Stimulated activated CD8-positive, alpha-beta memory T cell treated with anti-CD3 and anti-CD28 coated beads, Interleukin-7, amount 100 ng/mL, for 48 hours (primary cell): ENCODE measurements at regions not wholly inside any gene's neighbourhood (a gene's known extent, or its start where the extent isn't known, plus 50 kb on each side); places are given as distances from the start of the nearest gene placed in this dataset.

ENCODE experiments used
- DNase-seq, 2 donors: peaks; one replicate each; pipeline ENCODE4 v3.0.0-alpha.2; 2020; ENCODE audit warnings: low read depth in 1 of 2; ENCODE audit errors: extremely low read depth in 1 of 2

DNA sequence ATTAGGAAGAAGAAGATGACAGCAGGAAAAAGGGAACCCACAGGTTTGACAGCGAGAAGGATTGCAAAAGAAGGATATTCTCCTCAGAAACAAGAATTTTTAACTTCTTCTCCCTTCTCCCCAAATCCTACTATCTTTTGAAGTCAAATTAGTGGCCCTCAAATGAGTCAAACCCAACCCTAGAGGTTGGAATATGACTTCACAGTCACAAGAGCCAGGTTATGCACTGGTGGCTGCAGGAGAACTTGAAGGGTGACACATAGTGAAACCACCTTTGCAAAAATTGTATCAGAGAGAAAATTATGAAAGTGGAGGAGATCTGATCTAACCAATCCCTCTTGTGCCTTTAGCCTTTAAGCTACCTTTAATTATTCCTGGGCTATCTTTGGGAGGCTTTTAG is 386.2 kb upstream of the CCDC196 start:
- DNase-seq: no peak

DNA sequence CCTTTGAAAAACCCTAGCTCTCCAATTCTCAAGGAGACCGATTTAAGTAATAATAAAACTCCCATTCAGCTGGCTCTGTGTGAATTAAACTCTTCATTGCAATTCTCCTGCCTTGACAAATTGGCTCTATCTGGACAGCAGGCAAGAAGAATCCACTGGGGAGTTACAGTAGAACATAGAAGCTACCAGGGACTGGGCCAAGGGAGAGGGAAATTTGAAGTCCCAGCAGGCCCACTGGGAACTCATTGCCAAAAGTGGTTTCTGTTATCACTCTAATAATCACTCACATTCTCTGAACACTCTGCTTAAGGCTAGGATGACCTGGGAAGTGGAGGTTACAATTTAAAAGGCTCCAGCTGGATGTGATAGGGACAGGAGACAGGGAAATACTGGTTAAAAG is 384.5 kb upstream of the CCDC196 start:
- DNase-seq: no peak

DNA sequence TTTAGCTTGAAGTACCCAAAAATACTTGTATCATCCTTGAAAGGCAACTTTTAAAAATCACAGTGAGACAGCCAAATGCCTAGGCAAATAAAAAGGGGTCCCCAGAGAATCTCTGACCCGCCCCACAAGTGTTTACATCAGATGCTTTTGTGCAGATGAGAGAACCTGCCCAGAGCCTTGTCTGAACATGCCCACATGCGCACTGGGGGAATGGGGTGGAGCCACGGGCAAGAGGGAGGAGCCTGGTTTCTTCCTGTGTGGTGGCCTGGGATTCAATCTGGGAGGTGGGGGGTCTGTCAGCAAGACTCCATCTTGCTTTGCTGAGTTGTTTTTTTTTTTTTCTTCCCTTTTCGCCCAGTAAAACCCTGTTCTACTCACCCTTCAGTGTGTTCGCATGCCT is 381.7 kb upstream of the CCDC196 start:
- no peak for DNase-seq

DNA sequence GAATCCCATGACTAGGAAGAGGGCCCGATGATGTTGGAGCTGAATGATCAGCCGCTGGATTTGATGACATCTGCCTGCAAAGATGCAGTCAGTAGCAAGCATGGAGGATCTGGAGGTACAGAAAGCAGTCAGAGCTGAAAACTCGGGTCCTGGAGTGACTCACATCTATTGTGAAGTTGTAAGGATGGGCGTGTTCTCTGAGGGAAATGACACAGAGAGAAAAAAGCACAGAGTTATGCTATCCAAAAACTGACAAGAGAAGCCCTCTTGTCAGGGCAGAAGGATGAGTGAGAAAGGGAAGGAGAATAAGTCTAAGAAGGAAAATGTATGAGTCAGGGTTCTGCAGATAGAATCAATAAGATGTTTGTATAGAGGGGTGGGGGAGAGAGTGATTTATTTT is 380.4 kb upstream of the CCDC196 start:
- peak in 1 of 2 donors; percentile 3 for DNase-seq

DNA sequence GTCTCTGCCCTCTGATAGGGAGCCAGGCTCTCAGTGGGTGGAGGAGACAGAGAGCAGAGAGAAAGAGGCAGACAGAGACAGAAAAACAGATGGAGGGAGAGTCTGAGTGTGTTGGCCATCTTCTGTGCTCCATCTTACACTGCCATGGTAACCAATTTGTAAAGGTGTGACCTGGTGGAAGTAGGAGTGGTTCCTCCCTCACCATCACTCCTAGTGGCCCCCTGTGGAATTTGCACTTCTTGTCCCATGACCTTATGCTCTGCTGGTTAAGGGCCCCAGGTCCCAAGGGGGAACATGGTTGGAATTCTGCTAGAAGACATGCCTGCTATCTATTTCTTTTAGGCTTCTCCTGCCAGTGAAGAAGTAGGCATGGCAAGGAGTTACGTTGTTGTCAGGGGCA is 376.7 kb upstream of the CCDC196 start:
- no peak for DNase-seq

DNA sequence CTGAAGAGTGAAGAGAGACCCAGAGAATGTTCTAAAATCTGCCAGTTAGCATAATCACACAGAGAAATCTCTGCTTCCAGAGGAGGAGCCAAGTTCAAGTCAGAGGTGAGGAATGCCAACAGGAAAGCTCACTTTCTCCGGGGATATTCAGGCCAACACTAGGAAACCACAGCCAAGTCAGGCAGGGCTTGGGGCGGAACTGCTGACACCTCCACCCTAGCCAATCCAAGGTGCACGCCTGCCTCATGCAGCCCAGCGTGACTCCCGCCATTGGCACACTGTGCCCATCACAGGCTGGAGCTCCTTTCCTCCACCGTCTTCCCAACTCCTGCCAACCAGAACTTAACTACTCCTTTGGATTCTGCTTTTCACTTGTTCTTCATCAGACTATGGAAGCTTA is 374.3 kb upstream of the CCDC196 start:
- DNase-seq: no peak

DNA sequence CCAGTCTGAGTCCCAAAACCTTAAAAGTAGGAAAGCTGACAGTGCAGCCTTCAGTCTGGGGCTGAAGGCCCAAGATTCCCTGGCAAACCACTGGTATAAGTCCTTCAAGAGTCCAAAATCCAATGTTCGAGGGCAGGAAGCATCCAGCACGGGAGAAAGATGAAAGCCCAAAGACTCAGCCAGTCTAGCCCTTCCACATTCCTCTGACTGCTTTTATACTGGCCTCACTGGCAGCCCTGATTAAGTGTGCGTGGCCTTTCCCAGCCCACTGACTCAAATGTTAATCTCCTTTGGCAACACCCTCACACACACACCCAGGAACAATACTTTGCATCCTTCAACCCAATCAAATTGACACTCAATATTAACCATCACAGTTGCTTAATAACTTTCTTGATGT is 372.1 kb upstream of the CCDC196 start:
- DNase-seq: no peak

DNA sequence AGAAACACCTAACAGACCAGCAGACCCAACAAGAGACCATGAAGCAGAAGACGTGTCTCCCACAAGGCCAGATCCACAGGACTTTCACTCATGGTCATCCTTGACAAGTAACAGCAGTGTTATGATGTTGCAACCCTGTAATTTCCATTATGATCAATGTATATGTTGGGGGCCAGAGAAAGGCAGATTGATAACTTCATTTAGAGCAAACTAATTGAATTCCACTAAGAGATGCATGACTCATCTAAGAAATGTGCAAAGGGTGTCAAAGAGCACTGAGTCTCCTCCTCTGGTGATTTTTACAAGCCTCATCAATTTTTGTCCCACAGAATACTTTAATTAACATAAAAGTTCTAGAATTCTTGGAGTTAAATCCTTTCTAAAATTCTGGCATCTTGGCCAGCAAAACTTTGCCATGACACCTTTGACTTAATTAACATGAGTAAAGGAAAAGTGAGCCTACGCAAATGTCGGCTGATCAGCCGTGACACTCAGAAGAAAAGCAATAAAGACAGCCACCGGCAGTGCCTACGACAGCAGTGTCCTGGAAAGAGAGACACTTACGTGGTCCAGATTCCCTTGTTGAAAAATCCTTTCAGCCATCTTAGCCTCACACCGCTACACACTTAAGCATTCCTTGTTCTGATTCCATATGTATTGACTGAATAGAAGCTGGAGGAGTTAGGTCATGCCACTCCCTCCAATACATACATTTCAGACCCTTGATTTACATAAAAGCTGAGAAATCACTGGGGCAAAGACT is 370.2 kb upstream of the CCDC196 start:
- DNase-seq: no peak

DNA sequence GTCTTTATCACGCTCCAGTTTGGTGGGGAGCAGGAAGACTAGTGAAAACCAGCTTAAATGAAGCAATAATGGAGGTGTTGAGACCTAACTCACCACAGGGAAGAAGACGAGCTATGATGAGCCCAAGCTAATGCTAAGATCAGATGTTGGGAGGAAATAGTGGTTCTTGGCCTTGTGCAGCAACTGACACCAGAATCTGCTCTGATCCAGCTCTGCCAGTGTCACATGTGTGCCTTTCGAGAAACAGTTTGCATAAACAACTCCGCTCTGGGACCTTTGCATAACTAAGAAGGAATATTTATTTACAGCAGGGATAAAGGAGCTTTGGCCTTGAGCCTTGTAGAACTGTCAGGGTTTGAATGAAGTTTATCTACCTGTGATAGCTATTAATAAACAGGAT is 369.4 kb upstream of the CCDC196 start:
- no peak for DNase-seq

DNA sequence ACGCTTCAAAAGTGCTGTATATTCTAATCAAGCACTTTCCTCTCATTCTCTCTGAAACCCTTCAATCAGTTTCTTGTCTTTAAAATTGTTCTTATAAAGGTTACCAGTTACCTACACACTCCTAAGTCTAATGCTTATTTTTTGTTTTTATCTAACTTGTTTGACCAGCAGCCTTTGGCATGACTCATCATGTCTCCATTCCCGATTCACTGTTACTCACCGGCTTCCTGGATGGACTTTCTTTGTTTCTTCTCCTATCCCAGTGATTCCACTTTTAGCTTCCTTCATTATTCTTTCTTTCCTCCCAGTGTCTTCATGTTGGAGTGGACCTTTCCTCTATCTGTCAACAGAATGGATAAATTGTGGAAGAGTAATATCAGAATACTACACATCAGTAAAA is 368.6 kb upstream of the CCDC196 start:
- DNase-seq: no peak

DNA sequence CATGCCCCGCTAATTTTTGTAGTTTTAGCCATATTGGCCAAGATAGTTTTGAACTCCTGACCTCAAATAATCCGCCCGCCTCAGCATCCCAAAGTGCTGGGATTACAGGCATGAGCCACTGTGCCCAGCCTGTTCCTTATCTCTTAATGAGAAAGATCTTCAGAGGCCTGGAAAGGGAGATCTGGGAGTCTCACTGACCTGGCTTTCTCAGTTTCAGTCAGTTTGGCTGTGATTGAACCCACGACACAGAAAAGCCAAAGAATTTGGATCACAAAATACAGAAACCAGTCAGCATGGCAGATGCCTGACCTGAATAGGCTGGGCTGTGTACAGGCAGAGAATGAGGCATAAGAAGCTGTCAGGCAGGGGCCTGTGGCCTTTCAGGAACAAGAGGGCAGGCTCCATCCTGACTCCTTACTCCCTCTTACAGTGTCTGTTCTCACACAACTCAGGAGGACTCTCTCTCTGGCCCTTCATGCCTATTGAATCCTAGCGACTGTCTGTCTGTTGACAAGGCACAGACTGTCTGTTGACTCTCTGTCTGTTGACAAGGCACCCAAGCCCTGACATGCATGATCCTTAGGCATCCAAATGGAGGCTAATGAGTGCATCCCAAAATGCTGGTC is 366.5 kb upstream of the CCDC196 start:
- no peak for DNase-seq

DNA sequence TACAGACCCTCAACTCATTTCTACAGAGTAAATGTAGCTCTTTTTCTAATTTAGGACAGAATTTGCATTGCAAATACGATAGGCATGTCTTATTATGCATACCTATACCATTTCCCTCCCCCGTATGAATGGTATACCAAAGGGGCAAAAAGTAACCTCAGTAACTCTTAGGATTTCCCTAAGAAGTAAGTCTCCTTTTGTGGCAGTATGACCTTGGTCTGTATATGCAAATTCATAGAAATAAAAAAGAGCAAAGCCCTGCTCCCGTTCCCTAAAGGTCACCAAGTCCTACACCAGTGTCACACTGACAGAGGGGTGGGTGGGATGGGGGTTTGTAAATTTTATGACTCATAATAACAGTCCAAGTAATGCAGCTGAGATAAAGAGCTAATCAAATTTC is 365.8 kb upstream of the CCDC196 start:
- no peak for DNase-seq

DNA sequence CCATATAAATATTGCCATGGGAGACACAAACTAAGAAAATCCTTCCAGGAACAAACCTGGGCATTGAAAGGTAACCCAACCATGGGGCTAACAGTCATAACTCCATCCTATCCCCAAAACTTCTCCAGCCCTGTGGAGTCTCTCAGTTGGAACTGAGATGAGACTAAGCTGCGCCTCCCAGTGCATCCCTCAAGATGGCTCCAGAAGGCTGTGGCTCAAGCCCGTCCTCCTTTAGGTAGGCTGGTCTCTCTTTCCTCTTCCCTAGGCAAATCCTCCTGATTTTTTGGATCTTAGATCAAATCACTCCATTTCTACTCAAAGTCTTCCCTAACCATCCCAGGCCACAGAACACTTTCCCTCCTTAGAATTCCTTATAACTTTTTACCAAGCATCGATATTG is 364.3 kb upstream of the CCDC196 start:
- DNase-seq: no peak

DNA sequence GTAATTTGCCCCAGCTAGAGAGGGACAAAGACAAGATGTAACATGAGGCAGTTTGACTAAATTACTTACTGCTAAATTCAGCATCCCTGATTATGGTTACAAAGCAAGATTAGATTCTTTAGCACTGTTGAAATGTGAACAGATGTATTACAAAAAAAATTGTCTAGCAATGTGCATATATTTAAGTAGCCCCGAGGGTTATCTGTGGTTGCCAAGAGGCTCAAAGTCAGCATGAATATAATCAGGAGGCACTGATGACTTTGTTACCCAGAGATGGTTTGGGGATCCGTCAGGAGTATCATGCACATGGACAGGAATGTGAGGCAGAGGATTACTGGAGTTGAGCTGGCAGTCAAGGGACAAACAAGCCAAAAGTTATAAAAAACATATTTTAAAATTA is 356.9 kb upstream of the CCDC196 start:
- no peak for DNase-seq

DNA sequence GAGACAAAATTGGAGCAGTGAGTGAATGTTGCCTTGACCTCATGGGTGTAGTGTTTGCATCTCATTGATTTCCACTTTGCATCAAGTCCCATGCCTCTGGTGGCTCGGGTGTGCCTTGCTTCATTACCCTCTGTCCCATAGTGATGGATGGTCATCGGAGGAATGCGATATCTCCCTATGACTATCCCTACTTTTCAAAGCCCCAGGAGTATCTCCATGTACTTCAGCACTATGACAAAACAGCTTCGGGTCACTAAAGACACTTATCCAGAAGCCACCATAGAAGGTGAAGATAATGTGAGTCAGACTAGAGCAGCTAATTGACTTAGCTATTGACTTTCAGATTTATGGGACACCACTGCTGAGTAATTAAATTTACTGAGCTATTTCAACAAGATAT is 355.1 kb upstream of the CCDC196 start:
- DNase-seq: no peak

DNA sequence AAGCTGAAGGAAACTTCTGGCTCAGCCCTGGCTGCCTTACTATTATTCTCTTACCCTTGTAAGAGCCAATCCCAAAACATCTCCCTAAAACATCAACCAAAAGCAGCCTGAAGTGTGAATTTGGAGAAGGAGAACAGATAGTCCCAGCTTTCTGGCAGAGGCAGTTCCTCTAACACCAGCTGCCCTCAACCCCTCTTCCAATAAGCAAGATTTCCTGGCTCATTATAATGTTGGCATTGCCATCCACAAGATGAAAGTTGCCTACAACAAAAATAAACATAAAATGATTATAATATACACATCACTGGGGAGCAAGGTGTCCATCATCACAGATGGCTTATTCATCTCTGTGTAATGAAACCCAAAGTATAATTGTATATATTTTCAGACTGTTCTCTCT is 352.5 kb upstream of the CCDC196 start:
- no peak for DNase-seq

DNA sequence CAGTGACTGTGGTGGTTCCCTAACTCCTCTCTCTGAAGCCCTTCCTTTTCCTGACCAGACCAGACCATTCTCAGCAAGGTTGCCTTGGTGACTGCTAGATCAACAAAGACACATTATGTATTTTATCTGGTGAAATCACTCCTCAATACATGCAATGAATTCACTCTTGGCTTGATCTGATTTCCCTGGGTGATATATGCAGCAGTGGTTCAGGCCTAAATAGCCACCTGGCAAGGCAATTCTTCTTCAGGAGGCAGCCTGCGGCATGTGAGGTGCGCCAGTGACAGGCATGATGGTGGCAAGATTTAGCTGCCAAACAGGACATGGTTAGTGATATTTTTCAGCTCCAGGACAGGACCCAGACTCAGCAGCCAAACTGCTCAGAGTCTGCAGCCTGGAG is 350.3 kb upstream of the CCDC196 start:
- DNase-seq: no peak

DNA sequence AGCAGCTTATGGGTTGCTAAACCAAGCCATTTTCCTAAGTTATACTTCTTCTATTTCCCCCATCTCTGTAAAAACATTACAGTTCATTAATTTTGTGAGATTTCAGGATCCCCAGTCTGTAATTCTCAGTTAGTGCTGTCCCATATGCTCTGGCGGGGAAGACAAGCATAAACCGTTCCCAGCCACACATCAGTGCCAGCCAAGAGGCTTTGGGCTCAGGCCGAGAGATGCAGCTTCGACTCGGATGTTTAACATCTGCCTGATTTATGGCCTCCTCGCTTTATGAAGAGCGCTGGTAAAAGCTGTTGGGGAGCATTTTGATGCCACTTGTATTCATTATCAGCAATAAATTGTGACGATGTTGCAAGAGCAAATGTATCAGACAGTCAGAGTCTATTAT is 349.1 kb upstream of the CCDC196 start:
- DNase-seq: no peak

DNA sequence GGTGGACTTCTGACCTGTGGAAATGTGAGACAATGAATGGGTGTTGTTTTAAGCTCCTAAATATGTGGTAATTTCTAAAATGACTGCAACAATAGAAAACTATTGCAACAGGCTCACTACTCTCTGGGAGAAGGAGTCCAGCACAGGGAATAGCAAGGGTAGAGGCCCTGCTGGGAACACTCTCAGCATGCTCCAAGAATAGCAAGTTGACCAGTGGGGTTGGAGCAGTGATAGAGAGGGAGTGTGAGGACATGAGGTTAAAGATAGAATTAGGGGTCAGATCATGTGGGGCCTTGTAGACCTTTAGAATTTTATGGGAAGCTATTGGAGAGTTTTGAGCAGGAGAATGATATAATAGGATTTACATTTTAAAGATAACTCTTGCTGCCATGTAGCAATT is 346.7 kb upstream of the CCDC196 start:
- DNase-seq: no peak

DNA sequence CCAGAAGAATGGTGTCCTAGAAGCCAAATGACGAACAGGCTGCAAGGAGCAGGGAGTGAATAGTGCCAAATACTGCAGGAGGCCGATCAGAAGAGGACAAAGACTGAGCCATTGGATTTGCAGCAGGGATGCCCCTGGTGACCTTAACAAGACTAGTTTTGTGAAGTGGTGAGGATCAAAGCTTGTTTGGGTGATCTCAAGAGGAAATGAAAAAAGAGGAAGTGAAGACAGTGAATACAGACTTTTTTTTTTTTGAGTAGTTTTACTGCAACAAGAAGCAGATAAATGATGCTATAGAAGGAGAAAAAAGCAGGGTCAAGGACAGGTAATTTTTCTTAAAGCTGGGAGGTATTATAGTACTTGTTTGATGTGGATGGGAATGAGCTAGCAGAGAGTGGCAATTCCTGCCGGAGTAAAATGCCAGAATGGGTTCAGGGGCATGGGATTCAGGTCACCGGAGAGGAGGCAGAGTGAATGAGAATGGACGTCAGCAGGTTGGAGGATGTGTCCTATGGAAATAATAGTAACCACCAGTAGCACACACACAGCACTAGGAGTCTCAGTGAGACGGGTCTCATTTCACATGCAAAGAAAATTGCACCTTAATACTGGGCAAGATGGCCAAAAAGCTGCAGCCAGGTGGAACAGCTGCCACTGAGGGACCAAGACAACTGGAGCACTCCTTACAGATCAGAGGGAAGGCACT is 345.8 kb upstream of the CCDC196 start:
- no peak for DNase-seq

DNA sequence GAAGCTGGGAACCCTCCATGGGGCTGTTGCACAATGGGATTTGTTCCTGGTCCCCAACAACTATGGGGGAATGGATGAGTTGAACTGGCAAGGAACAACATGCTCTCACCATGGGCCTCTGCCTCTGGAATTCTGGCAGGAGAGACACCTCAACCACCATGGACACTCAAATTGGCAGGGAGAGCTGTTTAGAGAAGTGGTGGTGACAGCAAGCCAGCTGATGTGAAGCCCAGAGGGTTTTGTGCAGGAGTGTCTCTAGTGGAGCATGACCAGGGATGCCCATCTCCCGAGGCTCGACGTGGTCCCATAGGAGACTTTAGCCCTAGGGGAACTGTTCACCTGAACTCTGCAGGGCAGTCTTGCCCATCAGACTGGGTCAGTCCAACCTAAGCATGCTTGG is 345.2 kb upstream of the CCDC196 start:
- DNase-seq: no peak

DNA sequence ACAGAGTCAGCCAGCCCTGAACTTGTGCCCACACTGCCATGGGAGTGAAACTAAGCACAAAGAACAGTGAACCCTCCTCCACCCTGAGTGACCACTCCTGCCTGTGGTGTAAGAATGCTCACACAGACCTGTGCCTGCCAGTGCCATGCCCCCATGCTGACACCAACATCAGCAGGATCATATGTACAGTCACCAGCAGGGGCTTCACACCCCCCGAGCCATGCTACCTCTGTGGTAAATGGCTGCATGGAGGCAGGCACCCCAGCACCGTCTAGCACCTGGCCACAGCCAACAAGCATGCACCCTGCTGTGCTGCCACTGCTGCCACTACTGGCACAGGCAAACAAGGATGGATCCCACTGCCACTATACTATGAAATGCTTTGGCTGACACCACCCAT is 344.4 kb upstream of the CCDC196 start:
- no peak for DNase-seq
